ENCODE measurements at regions not wholly inside any gene's neighbourhood (a gene's known extent, or its start where the extent isn't known, plus 50 kb on each side); places are given as distances from the start of the nearest gene placed in this dataset.

DNA sequence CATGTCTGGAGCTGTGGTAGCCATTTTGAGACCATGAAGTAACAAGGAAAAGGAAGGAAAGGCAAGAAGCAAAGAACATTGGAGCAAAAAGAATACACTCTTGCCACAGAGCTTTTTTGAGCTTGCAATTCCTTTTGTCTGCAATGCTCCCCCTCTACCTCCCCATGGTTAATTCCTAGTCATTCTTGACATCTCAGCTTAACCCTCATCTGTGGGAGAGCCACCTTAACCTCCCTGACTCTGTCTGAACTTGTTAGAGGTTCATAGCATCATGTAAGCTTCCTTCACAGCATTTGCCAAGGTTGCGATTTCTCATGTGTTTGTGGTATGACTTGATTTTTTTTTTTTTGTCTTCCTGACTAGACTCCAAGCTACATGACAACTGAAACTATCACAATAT is 564.1 kb upstream of the PLXNA2 start:
- Mint-ChIP-seq H3K27me3 (peaks cover 8% of the 10 kb centered on the region), H3K27ac (no peak overlapping the region), H3K9me3 (peaks cover 7% of the 10 kb centered on the region), H3K36me3 (ENCODE audit: low read depth) (no peaks in the 10 kb centered on the region), H3K4me1 (ENCODE audit: low read depth) (no peaks in the 10 kb centered on the region), H3K4me3 (no peak overlapping the region)
- intact Hi-C loops (cut with micrococcal nuclease), result no loop called here
- ChIA-PET CTCF (no interaction called here), POLR2A (no interaction called here)
- TF ChIP-seq, protein P1, sequence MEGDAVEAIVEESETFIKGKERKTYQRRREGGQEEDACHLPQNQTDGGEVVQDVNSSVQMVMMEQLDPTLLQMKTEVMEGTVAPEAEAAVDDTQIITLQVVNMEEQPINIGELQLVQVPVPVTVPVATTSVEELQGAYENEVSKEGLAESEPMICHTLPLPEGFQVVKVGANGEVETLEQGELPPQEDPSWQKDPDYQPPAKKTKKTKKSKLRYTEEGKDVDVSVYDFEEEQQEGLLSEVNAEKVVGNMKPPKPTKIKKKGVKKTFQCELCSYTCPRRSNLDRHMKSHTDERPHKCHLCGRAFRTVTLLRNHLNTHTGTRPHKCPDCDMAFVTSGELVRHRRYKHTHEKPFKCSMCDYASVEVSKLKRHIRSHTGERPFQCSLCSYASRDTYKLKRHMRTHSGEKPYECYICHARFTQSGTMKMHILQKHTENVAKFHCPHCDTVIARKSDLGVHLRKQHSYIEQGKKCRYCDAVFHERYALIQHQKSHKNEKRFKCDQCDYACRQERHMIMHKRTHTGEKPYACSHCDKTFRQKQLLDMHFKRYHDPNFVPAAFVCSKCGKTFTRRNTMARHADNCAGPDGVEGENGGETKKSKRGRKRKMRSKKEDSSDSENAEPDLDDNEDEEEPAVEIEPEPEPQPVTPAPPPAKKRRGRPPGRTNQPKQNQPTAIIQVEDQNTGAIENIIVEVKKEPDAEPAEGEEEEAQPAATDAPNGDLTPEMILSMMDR (IDR thresholded peaks at IDR 0.05), result no peak
- no peak for ATAC-seq
- DNase-seq, result no peak

DNA sequence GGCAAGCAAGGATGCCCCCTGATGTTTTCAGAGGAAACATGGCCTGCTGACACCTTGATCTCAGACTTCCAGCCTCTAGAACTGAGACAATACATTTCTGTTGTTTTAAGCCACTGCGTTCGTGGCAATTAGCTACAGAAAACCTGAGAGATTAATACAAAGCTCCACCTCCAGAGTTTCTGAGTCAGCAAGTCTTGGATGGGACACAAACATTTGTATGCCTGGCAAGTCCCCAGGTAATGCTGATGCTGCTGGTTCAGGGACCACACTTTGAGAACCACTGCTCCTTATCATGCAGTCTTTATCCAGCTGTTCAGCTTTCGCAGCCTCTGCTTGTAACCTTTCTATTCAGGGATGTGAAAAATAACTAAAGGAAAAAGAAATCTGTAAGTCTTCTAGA is 565.7 kb upstream of the PLXNA2 start:
- intact Hi-C loops (cut with micrococcal nuclease), result no loop called here
- H3K4me3 Mint-ChIP-seq, result no peak overlapping the region
- peaks cover 3% of the 10 kb centered on the region for H3K27me3 Mint-ChIP-seq
- H3K36me3 Mint-ChIP-seq (ENCODE audit: low read depth), result no peaks in the 10 kb centered on the region
- ATAC-seq (no peak), DNase-seq (no peak)
- peaks cover 5% of the 10 kb centered on the region for H3K9me3 Mint-ChIP-seq
- ChIA-PET POLR2A (no interaction called here), CTCF (no interaction called here)
- H3K4me1 Mint-ChIP-seq (ENCODE audit: low read depth), result no peaks in the 10 kb centered on the region
- H3K27ac Mint-ChIP-seq, result no peak overlapping the region
- TF ChIP-seq, protein P1 (IDR thresholded peaks at IDR 0.05), result no peak

DNA sequence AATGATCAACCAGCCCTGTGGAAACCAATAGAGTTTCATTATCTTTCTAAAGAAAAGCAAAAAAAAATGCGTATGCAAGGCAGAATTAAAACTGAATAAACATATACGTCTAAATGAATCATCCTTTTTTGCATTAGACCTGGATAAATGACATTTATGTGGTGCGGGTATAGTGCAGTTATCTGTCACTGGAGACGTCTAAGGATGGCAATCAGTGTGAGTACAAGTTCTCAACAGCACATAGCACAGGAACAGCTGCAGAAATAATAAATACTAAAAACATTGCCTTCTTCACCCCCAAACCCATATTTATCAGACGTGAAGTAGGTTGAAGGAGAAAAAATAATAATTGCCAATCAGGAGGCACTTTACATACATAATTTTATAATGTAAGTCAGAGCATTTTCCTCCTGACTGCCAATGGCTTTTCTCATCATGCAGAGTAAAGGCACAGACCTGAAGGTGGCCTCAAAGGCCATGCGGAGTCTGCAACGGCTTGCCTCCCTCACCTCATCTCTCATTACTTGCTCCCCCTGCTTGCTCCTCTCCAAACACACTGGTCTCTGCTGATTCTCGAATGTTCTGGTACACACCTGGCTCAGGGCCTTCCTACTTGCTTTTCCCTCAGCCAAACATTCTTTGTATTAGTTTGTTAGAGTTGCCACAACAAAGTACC is 574.7 kb upstream of the PLXNA2 start:
- Mint-ChIP-seq H3K36me3 (ENCODE audit: low read depth) (no peaks in the 10 kb centered on the region), H3K4me1 (ENCODE audit: low read depth) (no peaks in the 10 kb centered on the region), H3K4me3 (no peak overlapping the region), H3K9me3 (no peaks in the 10 kb centered on the region), H3K27me3 (peaks cover 4% of the 10 kb centered on the region), H3K27ac (no peak overlapping the region)
- ATAC-seq (no peak), DNase-seq (no peak)
- intact Hi-C loops (cut with micrococcal nuclease), result no loop called here
- TF ChIP-seq, protein P1 (IDR thresholded peaks at IDR 0.05), result no peak
- ChIA-PET POLR2A (no interaction called here), CTCF (no interaction called here)

DNA sequence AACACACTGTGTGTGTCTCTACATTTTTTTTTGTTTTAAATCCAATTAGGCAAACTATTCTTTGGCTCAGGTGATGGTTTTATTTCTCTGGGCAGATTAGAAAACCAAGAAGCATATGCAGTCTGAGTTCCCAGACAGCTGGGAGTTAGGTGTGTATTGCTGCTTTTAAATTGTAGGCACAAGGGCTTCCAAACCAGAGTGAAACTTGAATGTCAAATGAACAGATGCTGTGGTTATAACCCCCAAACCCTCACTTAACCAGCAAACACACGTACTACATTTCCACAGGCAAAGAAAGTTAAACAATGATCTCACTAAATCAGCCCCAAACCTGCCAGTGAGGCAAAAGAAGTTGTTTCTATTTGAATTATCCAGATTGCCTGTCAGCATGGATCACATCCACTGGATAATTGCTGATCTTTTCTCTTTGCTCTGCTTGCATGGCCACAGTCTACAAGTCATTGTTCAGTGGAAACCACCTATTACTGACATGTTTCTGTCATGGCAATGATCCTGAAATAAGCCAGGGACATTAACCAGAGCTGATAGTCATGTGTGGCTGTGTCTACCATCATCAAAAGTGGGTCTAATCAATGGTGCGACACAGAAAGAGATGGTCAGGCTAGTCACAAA is 576.5 kb upstream of the PLXNA2 start:
- TF ChIP-seq, protein P1 (IDR thresholded peaks at IDR 0.05), result no peak
- Mint-ChIP-seq H3K4me1 (ENCODE audit: low read depth) (no peaks in the 10 kb centered on the region), H3K36me3 (ENCODE audit: low read depth) (no peaks in the 10 kb centered on the region), H3K27ac (no peak overlapping the region), H3K9me3 (no peaks in the 10 kb centered on the region), H3K4me3 (no peak overlapping the region), H3K27me3 (peaks cover 4% of the 10 kb centered on the region)
- intact Hi-C loops (cut with micrococcal nuclease), result no loop called here
- DNase-seq, result no peak
- no peak for ATAC-seq
- ChIA-PET CTCF (no interaction called here), POLR2A (no interaction called here)

DNA sequence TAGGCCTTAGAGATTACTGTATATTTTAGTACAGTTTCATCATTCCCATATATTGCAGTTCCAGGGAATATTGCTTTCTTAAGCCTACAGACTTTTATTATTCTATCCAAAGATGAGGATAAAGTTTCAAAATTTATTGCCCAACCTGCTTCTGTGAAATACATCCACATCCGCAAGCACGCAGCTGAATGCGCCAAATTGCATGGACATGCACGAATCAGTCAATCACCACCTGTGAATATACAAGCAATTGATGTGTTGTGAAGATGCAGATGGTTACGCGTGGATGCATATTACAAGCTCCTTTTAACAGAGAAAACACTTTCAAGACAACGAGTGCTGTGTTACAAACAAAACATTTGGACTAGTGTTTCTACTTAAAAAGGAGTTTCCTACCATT is 577.8 kb upstream of the PLXNA2 start:
- intact Hi-C loops (cut with micrococcal nuclease), result no loop called here
- ChIA-PET CTCF (no interaction called here), POLR2A (no interaction called here)
- TF ChIP-seq, protein P1 (IDR thresholded peaks at IDR 0.05), result no peak
- ATAC-seq (no peak), DNase-seq (no peak)
- H3K4me3 Mint-ChIP-seq, result no peak overlapping the region
- H3K9me3 Mint-ChIP-seq, result no peaks in the 10 kb centered on the region
- H3K4me1 Mint-ChIP-seq (ENCODE audit: low read depth), result no peaks in the 10 kb centered on the region
- H3K27me3 Mint-ChIP-seq, result peaks cover 4% of the 10 kb centered on the region
- H3K27ac Mint-ChIP-seq, result no peak overlapping the region
- no peaks in the 10 kb centered on the region for H3K36me3 Mint-ChIP-seq (ENCODE audit: low read depth)
